IPS-18c (cell line): ENCODE measurements at regions not wholly inside any gene's neighbourhood (a gene's known extent, or its start where the extent isn't known, plus 50 kb on each side); places are given as distances from the start of the nearest gene placed in this dataset.
"Not testable (repeated sequence)": the region's sequence is repeated elsewhere in the genome, so short reads cannot be mapped to it uniquely, and the experiment has no call there.

Experiments
- H3K4me3 ChIP-seq: 2 replicates; pipeline ENCODE4 v1.7.0; 2013; ENCODE audit warnings: low read depth, mild to moderate bottlenecking, low read length, moderate library complexity; ENCODE audit not compliant: insufficient read depth
- H3K9me3 ChIP-seq: one replicate; pipeline ENCODE4 v1.6.1; 2013; ENCODE audit warnings: mild to moderate bottlenecking, low read length, moderate library complexity; ENCODE audit not compliant: control insufficient read depth, insufficient read depth

DNA sequence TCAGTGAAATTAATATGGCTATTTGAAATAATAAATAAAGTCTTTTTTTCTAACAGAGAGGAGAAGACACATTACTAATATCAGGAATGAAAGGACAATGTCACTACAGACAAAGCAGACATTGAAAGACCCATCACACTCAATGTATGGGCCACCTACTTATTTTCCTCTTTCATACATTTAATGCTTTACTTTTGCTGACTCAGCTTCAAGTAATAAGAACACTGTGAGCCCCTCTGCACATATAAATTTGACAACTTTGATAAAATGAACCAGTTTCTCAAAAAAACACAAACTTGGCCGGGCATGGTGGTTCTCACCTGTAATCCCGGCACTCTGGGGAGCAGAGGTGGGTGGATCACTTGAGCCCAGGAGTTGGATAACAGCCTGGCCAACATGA lies 664.2 kb upstream of the COBL start:
- Histone ChIP-seq H3K9me3 (no peaks in the 10 kb centered on the region), H3K4me3 (no peak overlapping the region)

- no peak overlapping the region for H3K4me3 ChIP-seq
- no peaks in the 10 kb centered on the region for H3K9me3 ChIP-seq
These were observed 663.7 kb upstream of the COBL start for GRCh38 chr7:51980313-51980712.

DNA sequence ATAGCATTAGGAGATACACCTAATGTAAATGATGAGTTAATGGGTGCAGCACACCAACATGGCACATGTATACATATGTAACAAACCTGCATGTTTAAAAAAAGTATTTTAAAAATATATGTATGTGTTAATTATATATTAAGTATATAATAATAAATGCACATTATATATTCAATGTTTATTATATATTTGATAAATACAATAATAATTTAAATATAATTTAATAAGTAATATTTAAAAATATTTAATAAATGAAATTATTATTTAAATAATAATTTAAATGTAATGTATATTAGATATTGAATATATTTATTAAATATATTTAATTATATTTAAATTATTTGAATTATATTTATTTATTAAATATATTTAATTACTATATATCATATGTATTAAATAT lies 661.3 kb upstream of the COBL start:
- Histone ChIP-seq H3K9me3 (no peaks in the 10 kb centered on the region), H3K4me3 (no peak overlapping the region)

- Histone ChIP-seq H3K4me3 (no peak overlapping the region), H3K9me3 (no peaks in the 10 kb centered on the region)
These were observed 657.3 kb upstream of the COBL start for GRCh38 chr7:51973939-51974338.

- H3K4me3 ChIP-seq, result no peak overlapping the region
- no peaks in the 10 kb centered on the region for H3K9me3 ChIP-seq
These were observed 656.5 kb upstream of the COBL start for GRCh38 chr7:51973071-51973470.

- Histone ChIP-seq H3K4me3 (no peak overlapping the region), H3K9me3 (no peaks in the 10 kb centered on the region)
These were observed 654.5 kb upstream of the COBL start for GRCh38 chr7:51970961-51971665.

GRCh38 chr7:51968461-51968860 lies 651.9 kb upstream of the COBL start:
- Histone ChIP-seq H3K9me3 (no peaks in the 10 kb centered on the region), H3K4me3 (no peak overlapping the region)

- Histone ChIP-seq H3K4me3 (no peak overlapping the region), H3K9me3 (no peaks in the 10 kb centered on the region)
These were observed 648.8 kb upstream of the COBL start for GRCh38 chr7:51965454-51965853.

DNA sequence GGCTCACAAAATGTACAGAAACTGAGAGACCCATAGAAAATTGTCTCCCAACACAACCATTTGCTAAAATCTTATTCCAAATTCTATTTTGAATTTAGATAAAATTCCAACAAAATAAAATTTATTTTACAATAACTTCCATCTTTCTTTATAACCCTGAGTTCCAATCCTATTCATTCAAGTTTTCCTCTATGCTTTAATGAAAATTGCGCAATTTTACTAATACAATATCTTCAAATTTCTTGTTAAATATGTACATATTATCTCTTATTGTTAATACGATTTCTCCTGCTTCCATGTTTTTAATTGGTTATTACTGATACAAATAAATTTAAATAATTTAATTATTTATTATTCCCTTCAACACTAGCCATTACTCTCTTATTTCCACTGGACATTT lies 645.2 kb upstream of the COBL start:
- no peaks in the 10 kb centered on the region for H3K9me3 ChIP-seq
- no peak overlapping the region for H3K4me3 ChIP-seq

DNA sequence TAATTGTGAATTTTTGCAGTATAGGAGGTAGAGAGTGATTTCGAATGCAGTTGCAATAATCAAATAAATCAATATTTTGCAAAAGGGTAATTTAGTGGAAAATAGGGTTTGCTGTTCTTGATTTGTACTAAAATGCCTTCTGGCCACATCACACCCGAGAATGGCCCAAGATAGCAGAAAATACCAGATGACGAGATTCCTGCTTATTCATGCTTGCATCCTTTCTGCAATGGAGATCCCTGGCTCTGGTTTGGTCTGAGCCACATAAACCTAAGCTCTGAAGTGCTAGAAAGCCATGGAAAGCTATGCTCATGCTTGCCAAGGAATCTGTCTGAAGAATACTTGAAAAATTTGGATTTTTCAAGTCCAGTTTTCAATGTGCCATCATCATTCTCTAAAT lies 634.2 kb upstream of the COBL start:
- H3K9me3 ChIP-seq, result peaks cover 2% of the 10 kb centered on the region
- no peak overlapping the region for H3K4me3 ChIP-seq

DNA sequence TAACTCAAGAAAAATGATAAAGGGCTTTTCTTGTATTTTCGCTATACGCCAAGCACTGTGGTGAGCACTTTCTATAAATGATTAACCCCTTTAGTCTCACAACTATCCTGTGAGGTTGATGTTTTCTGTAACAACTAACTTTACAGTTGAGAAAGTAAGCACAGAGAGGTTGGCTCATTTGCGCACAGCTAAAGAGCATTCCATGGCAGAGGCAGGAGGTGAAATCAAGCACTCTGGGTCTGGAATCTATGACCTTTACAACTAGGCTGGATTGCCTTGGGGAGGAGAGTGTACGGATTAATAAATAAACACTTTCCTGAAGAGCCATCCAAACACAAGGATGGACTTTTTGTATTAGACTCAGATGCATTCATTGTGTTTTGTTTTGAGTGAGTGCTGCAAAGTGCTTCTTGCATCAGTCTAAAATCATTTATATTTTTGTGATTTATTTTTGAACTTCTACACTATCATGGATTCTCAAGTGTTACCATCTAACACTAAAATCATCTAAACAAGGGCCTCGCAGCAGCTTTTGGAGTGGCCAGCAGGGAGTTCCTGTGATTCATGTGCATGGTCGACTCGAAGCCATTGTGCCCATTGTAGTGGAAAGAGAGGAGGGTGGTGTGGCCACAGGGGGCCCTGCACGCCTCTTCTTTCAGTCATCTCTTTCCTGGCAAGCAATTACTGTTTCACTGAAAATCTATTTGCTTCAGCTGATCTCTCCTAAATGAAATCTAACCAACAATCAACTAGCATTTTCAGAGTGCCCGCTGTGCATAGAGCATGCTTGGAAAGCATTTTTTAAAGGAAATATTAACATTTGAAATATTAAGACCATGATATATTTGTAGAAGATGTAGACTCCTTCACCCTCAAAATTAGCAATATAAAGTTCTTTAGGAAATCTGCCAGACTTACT lies 633.4 kb upstream of the COBL start:
- Histone ChIP-seq H3K4me3 (no peak overlapping the region), H3K9me3 (peaks cover 3% of the 10 kb centered on the region)

- H3K4me3 ChIP-seq, result no peak overlapping the region
These were observed 614.2 kb upstream of the COBL start for GRCh38 chr7:51930834-51931233.

GRCh38 chr7:51929818-51930217 lies 613.2 kb upstream of the COBL start:
- Histone ChIP-seq H3K4me3 (no peak overlapping the region), H3K9me3 (no peaks in the 10 kb centered on the region)

More at GRCh38 chr7:51930834-51931233, 614.2 kb upstream of the COBL start:
- H3K9me3 ChIP-seq, result no peaks in the 10 kb centered on the region

GRCh38 chr7:51927738-51928137 lies 611.1 kb upstream of the COBL start:
- H3K4me3 ChIP-seq, result no peak overlapping the region
- H3K9me3 ChIP-seq, result no peaks in the 10 kb centered on the region

- Histone ChIP-seq H3K9me3 (peaks cover 1% of the 10 kb centered on the region), H3K4me3 (no peak overlapping the region)
These were observed 602.0 kb upstream of the COBL start for GRCh38 chr7:51918581-51918980.

GRCh38 chr7:51901489-51901840 lies 584.9 kb upstream of the COBL start:
- Histone ChIP-seq H3K9me3 (no peaks in the 10 kb centered on the region), H3K4me3 (no peak overlapping the region)

- H3K9me3 ChIP-seq, H3K4me3 ChIP-seq: not testable (repeated sequence)
These were observed 584.3 kb upstream of the COBL start for GRCh38 chr7:51900755-51901488.

DNA sequence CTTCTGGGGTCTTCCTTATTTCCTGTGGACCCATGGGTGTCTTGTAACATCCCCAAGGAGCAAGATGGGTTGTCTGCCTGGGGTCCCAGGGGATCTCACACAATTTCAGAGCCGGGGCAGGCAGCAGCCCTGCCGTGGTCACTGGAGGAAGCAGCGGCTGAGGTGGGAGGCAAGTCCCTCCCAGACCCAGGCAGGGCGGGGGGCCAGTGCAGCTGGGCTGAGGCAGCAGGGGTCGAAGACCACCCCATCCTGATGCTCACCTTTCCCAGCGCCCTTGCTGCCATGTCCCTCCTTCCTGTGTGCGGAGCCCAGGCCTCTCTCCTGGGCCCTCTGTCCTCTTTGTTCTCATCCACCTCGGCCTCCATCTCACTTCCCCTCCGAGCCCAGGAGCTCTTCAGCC lies 583.0 kb upstream of the COBL start:
- H3K4me3 ChIP-seq, result no peak overlapping the region
- H3K9me3 ChIP-seq, result no peaks in the 10 kb centered on the region
